ENCODE measurements at regions not wholly inside any gene's neighbourhood (a gene's known extent, or its start where the extent isn't known, plus 50 kb on each side); places are given as distances from the start of the nearest gene placed in this dataset.
A peak's percentile ranks its signal among the peaks of the same experiment; 100 is the strongest.

DNA sequence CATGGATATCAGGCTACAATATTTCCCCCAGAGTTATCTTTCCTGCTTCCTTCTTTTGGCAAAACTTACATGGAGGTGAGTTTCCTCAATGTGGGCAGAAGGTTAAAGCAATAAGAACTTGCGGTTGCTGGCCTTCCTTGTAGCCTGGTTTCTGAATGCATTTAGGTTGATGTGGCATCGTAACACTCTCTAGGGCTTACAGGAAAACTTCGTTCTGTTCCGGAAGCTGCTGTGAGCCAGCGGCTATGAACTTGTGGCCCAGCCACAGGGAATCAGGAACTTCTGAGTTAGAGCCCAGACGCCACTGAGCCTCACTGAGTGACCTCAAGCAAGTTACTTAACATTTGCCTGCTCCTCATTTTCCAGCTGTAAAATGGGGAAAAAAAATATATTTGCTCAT lies 623.4 kb upstream of the ADAMTS5 start:
- Histone ChIP-seq H3K4me1 (no peaks in the 10 kb centered on the region), H3K9me3 (no peaks in the 10 kb centered on the region), H3K27me3 (no peaks in the 10 kb centered on the region), H3K27ac (no peak overlapping the region), H3K36me3 (no peaks in the 10 kb centered on the region), H3K4me3 (no peak overlapping the region)
- TF ChIP-seq CTCF (IDR thresholded peaks at IDR 0.05), result no peak
- DNase-seq (ENCODE audit: low spot score in 2 of 2), result peak in 1 of 2 donors; percentile 63
- intact Hi-C loops (cut with DNase I), result no loop called here

- TF ChIP-seq CTCF (IDR thresholded peaks at IDR 0.05), result no peak
- intact Hi-C loops (cut with DNase I), result no loop called here
These were observed 622.9 kb upstream of the ADAMTS5 start for GRCh38 chr21:27589781-27590180.

GRCh38 chr21:27586986-27587385 lies 620.1 kb upstream of the ADAMTS5 start:
- Histone ChIP-seq H3K27ac (no peak overlapping the region), H3K9me3 (no peaks in the 10 kb centered on the region), H3K36me3 (no peaks in the 10 kb centered on the region), H3K4me3 (no peak overlapping the region), H3K4me1 (no peaks in the 10 kb centered on the region), H3K27me3 (no peaks in the 10 kb centered on the region)
- no peak for DNase-seq (ENCODE audit: low spot score in 2 of 2)
- TF ChIP-seq CTCF (IDR thresholded peaks at IDR 0.05), result no peak
- intact Hi-C loops (cut with DNase I), result no loop called here

More at GRCh38 chr21:27589781-27590180, 622.9 kb upstream of the ADAMTS5 start:
- Histone ChIP-seq H3K9me3 (no peaks in the 10 kb centered on the region), H3K4me1 (no peaks in the 10 kb centered on the region), H3K4me3 (no peak overlapping the region), H3K27ac (no peak overlapping the region), H3K27me3 (no peaks in the 10 kb centered on the region), H3K36me3 (no peaks in the 10 kb centered on the region)
- DNase-seq (ENCODE audit: low spot score in 2 of 2), result no peak

- no peaks in the 10 kb centered on the region for H3K9me3 ChIP-seq
- no peaks in the 10 kb centered on the region for H3K27me3 ChIP-seq
- H3K36me3 ChIP-seq, result no peaks in the 10 kb centered on the region
- no peak overlapping the region for H3K27ac ChIP-seq
- H3K4me1 ChIP-seq, result no peaks in the 10 kb centered on the region
- intact Hi-C loops (cut with DNase I), result no loop called here
- no peak overlapping the region for H3K4me3 ChIP-seq
- no peak for DNase-seq (ENCODE audit: low spot score in 2 of 2)
- no peak for TF ChIP-seq CTCF (IDR thresholded peaks at IDR 0.05)
These were observed 619.4 kb upstream of the ADAMTS5 start for GRCh38 chr21:27586326-27586725.

GRCh38 chr21:27584256-27584655 lies 617.4 kb upstream of the ADAMTS5 start:
- no peak overlapping the region for H3K27ac ChIP-seq
- no peaks in the 10 kb centered on the region for H3K36me3 ChIP-seq
- DNase-seq (ENCODE audit: low spot score in 2 of 2), result no peak
- no peaks in the 10 kb centered on the region for H3K4me1 ChIP-seq
- TF ChIP-seq CTCF (IDR thresholded peaks at IDR 0.05), result no peak
- no peaks in the 10 kb centered on the region for H3K9me3 ChIP-seq
- H3K4me3 ChIP-seq, result no peak overlapping the region
- intact Hi-C loops (cut with DNase I), result no loop called here
- no peaks in the 10 kb centered on the region for H3K27me3 ChIP-seq

DNA sequence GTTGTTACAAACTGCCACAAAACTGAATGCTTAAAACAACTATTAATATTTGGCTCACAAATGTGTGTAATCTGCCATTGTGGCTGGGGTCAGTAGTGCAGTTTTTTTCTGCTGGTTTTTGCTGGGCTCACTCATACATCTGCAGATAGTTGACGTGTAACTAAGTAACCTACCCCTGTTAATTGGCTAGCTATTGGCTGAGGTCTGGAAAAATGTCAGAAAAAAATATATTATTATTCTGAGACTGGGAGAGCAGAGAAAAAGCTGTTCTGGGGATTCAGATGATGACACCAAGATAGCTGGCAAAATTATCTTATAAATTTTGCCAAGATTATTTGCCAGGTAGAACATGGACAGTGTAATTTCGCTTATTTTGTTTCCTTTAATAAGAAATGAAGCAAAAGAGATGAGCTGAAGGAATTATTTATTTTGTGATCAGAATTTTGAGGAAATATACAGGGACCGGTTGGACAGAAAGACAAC lies 616.1 kb upstream of the ADAMTS5 start:
- H3K27me3 ChIP-seq, result no peaks in the 10 kb centered on the region
- intact Hi-C loops (cut with DNase I), result no loop called here
- H3K9me3 ChIP-seq, result no peaks in the 10 kb centered on the region
- H3K27ac ChIP-seq, result no peak overlapping the region
- H3K4me1 ChIP-seq, result no peaks in the 10 kb centered on the region
- H3K4me3 ChIP-seq, result no peak overlapping the region
- H3K36me3 ChIP-seq, result no peaks in the 10 kb centered on the region
- no peak for TF ChIP-seq CTCF (IDR thresholded peaks at IDR 0.05)
- DNase-seq (ENCODE audit: low spot score in 2 of 2), result no peak
